Hypothalamus (tissue), 51 donors: ENCODE measurements at regions not wholly inside any gene's neighbourhood (a gene's known extent, or its start where the extent isn't known, plus 50 kb on each side); places are given as distances from the start of the nearest gene placed in this dataset.

Source experiments
- DNase-seq, 51 donors: peaks; one replicate each; lab custom pipeline; 2025; lab: John Stamatoyannopoulos, UW

DNA sequence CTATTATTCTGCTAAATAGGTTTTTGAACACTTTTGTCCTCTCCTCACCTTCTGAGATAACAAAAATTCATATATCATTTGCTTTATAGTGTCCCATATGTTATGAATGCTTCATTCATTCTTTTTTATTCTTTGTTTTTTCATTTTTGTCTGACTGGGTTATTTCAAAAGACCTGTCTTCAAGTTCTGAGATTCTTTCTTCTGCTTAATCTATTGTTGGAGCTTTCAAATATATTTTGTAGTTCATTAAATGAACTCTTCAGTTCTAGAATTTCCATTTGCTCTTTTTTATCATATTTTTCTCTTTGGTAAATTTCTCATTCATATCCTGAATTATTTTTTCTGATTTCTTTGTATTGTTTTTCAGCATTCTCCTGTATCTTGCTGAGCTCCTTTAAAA, 53.1 kb upstream of the SCIN start:
- no peak for DNase-seq

DNA sequence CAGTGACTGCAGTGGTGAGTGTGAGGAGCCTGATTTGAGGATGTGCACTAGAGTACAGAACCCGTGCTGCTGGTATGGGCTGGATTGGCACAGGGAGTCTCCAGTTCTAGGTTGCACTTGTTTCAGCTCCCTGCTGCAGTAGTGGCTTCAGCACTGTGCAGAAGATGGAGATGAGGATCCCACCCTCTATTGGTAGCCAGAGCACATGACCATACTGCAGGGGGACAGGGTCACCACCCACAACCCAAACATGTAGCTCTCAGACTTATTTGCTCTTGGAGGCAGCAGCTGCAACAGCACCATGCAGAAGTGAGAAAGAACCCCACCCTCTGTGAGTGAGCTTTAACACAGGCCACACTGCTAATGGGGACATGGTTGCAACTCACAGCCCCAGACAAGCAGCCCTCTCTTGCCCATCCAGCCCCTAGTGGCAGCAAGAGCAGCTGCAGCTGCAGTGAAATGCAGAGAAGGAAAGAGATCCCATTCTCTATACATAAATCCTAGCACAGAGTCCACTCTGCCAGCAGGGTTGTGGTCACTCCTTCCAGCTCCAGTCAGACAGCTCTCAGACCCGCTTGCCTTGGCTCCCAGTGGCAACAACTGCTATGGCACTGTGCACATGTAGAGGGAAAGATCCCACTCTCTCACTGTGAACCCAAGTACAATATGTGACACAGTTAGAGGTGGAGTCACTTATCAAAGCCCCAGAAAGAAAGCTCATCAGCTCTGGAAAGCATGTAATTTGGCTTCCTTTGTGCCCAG, 51.4 kb upstream of the SCIN start:
- no peak for DNase-seq

DNA sequence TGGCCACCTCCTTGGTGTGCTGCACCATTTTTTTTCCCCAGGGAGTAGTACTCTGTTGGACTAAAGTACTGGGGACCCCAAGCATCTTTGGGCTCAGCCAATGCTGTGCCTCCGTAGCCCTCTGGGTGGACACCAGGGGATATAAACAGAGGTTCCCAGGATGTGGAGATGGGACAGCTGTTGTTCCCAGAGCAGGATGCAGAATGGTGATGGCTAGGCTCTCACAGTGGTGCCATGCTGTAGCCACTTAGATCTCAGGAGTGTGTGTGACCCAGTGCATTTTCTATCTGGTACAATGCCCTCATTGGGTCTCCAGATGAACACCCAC, 50.9 kb upstream of the SCIN start:
- no peak for DNase-seq
